ENCODE measurements at regions not wholly inside any gene's neighbourhood (a gene's known extent, or its start where the extent isn't known, plus 50 kb on each side); places are given as distances from the start of the nearest gene placed in this dataset.
"Not testable (repeated sequence)": the region's sequence is repeated elsewhere in the genome, so short reads cannot be mapped to it uniquely, and the experiment has no call there.

- DNase-seq (ENCODE audit: low read depth, low spot score) = no peak
Measured at GRCh38 chr7:19304086-19304485, 158.9 kb upstream of the FERD3L start.

- DNase-seq (ENCODE audit: low read depth, low spot score) = no peak
Measured at GRCh38 chr7:19302731-19303130, 157.5 kb upstream of the FERD3L start.

- no peak for DNase-seq (ENCODE audit: low read depth, low spot score)
Measured at GRCh38 chr7:19296617-19297016, 151.4 kb upstream of the FERD3L start.

GRCh38 chr7:19295376-19295775 lies 150.2 kb upstream of the FERD3L start:
- no peak for DNase-seq (ENCODE audit: low read depth, low spot score)

- DNase-seq (ENCODE audit: low read depth, low spot score) = no peak
Measured at GRCh38 chr7:19294619-19295018, 149.4 kb upstream of the FERD3L start.

- DNase-seq (ENCODE audit: low read depth, low spot score) = no peak
Measured at GRCh38 chr7:19293431-19293830, 148.2 kb upstream of the FERD3L start.

- DNase-seq (ENCODE audit: low read depth, low spot score) = no peak
Measured at GRCh38 chr7:19290968-19291367, 145.7 kb upstream of the FERD3L start.

- no peak for DNase-seq (ENCODE audit: low read depth, low spot score)
Measured at GRCh38 chr7:19290066-19290465, 144.8 kb upstream of the FERD3L start.

- DNase-seq (ENCODE audit: low read depth, low spot score) = no peak
Measured at GRCh38 chr7:19284596-19285300, 139.5 kb upstream of the FERD3L start.

GRCh38 chr7:19284136-19284535 lies 138.9 kb upstream of the FERD3L start:
- no peak for DNase-seq (ENCODE audit: low read depth, low spot score)

- DNase-seq (ENCODE audit: low read depth, low spot score) = no peak
Measured at GRCh38 chr7:19275000-19275399, 129.8 kb upstream of the FERD3L start.

- DNase-seq (ENCODE audit: low read depth, low spot score) = not testable (repeated sequence)
Measured at GRCh38 chr7:19272329-19272728, 127.1 kb upstream of the FERD3L start.

GRCh38 chr7:19269301-19269700 lies 124.1 kb upstream of the FERD3L start:
- DNase-seq (ENCODE audit: low read depth, low spot score) = no peak

GRCh38 chr7:19268737-19269136 lies 123.5 kb upstream of the FERD3L start:
- DNase-seq (ENCODE audit: low read depth, low spot score) = no peak

GRCh38 chr7:19262826-19263225 lies 117.6 kb upstream of the FERD3L start:
- DNase-seq (ENCODE audit: low read depth, low spot score) = no peak

- DNase-seq (ENCODE audit: low read depth, low spot score) = no peak
Measured at GRCh38 chr7:19249281-19249680, 104.1 kb upstream of the FERD3L start.

GRCh38 chr7:19248681-19249080 lies 103.5 kb upstream of the FERD3L start:
- DNase-seq (ENCODE audit: low read depth, low spot score) = no peak

- DNase-seq (ENCODE audit: low read depth, low spot score) = no peak
Measured at GRCh38 chr7:19248115-19248514, 102.9 kb upstream of the FERD3L start.

GRCh38 chr7:19247017-19247416 lies 101.8 kb upstream of the FERD3L start:
- DNase-seq (ENCODE audit: low read depth, low spot score) = no peak

- no peak for DNase-seq (ENCODE audit: low read depth, low spot score)
Measured at GRCh38 chr7:19242246-19242645, 97.0 kb upstream of the FERD3L start.

GRCh38 chr7:19239951-19240350 lies 94.7 kb upstream of the FERD3L start:
- no peak for DNase-seq (ENCODE audit: low read depth, low spot score)

GRCh38 chr7:19235680-19236079 lies 90.5 kb upstream of the FERD3L start:
- no peak for DNase-seq (ENCODE audit: low read depth, low spot score)

- DNase-seq (ENCODE audit: low read depth, low spot score) = no peak
Measured at GRCh38 chr7:19224951-19225350, 79.7 kb upstream of the FERD3L start.

GRCh38 chr7:19215412-19215811 lies 70.2 kb upstream of the FERD3L start:
- no peak for DNase-seq (ENCODE audit: low read depth, low spot score)

Measured in iPS DF 19.7 (cell line).